Neuronal stem cell (in vitro differentiated cells): ENCODE measurements at regions not wholly inside any gene's neighbourhood (a gene's known extent, or its start where the extent isn't known, plus 50 kb on each side); places are given as distances from the start of the nearest gene placed in this dataset.
A peak's percentile ranks its signal among the peaks of the same experiment; 100 is the strongest.

Source experiments
- DNase-seq: peaks from one replicate; pipeline ENCODE4 v3.0.0-alpha.2; 2013; ENCODE audit warnings: low spot score
- H2AFZ ChIP-seq: one replicate; pipeline ENCODE4 v1.6.1; 2013; ENCODE audit warnings: mild to moderate bottlenecking, low read length, inconsistent platforms
- H2AK5ac ChIP-seq: 2 replicates; pipeline ENCODE4 v1.6.1; 2013; ENCODE audit warnings: low read depth, mild to moderate bottlenecking, inconsistent platforms, low read length, moderate library complexity, mixed read lengths
- H2BK120ac ChIP-seq: 2 replicates; pipeline ENCODE4 v1.6.1; 2013; ENCODE audit warnings: low read depth, mild to moderate bottlenecking, inconsistent platforms, low read length, moderate library complexity, mixed read lengths
- H2BK12ac ChIP-seq: one replicate; pipeline ENCODE4 v1.6.1; 2013; ENCODE audit warnings: low read length, inconsistent platforms
- H2BK15ac ChIP-seq: 2 replicates; pipeline ENCODE4 v1.6.1; 2013; ENCODE audit warnings: mild to moderate bottlenecking, low read length, inconsistent platforms, mixed read lengths
- H2BK5ac ChIP-seq: one replicate; pipeline ENCODE4 v1.6.1; 2013; ENCODE audit warnings: inconsistent platforms, mild to moderate bottlenecking, low read length, moderate library complexity
- H3K14ac ChIP-seq: one replicate; pipeline ENCODE4 v1.6.1; 2013; ENCODE audit warnings: low read length, inconsistent platforms
- H3K18ac ChIP-seq: 2 replicates; pipeline ENCODE4 v1.6.1; 2013; ENCODE audit warnings: low read length, inconsistent platforms
- H3K23ac ChIP-seq: 2 replicates; pipeline ENCODE4 v1.6.1; 2013; ENCODE audit warnings: low read depth, mild to moderate bottlenecking, mixed read lengths, low read length, inconsistent platforms; ENCODE audit not compliant: poor library complexity
- H3K27ac ChIP-seq: replicated peaks from 3 replicates; pipeline ENCODE4 v1.5.1; 2013; ENCODE audit warnings: low read length, inconsistent platforms
- H3K27me3 ChIP-seq, 3 experiments: 2 replicates each; pipeline ENCODE4 v1.6.1; 2013; ENCODE audit warnings: low read length in 3 of 3, mild to moderate bottlenecking in 2 of 3, inconsistent platforms in 1 of 3, low read depth in 1 of 3, mixed read lengths in 1 of 3, moderate library complexity in 1 of 3; ENCODE audit not compliant: control insufficient read depth in 3 of 3, insufficient read depth in 3 of 3
- H3K36me3 ChIP-seq, 2 donors: replicated peaks in 1 of 2; 2 replicates each; pipeline ENCODE4 v1.6.1; 2013; ENCODE audit warnings: low read length in 2 of 2; ENCODE audit not compliant: control insufficient read depth in 2 of 2, insufficient read depth in 2 of 2
- H3K4ac ChIP-seq: 2 replicates; pipeline ENCODE4 v1.6.1; 2013; ENCODE audit warnings: inconsistent platforms, mild to moderate bottlenecking, low read length, moderate library complexity
- H3K4me1 ChIP-seq, 2 donors: 1 replicate in 1 of 2; 2 replicates in 1 of 2; pipeline ENCODE4 v1.6.1; 2013; ENCODE audit warnings: low read length in 2 of 2, low read depth in 1 of 2; ENCODE audit not compliant: control insufficient read depth in 2 of 2, insufficient read depth in 1 of 2
- H3K4me2 ChIP-seq: one replicate; pipeline ENCODE4 v1.6.1; 2013; ENCODE audit warnings: mild to moderate bottlenecking, low read length, inconsistent platforms; ENCODE audit not compliant: insufficient read depth, poor library complexity, severe bottlenecking
- H3K4me3 ChIP-seq, 2 donors: 2 replicates each; pipeline ENCODE4 v1.5.1; 2013; ENCODE audit warnings: low read length in 2 of 2, mild to moderate bottlenecking in 2 of 2, inconsistent platforms in 1 of 2, moderate library complexity in 1 of 2
- H3K79me1 ChIP-seq: one replicate; pipeline ENCODE4 v1.6.1; 2013; ENCODE audit warnings: low read depth, mild to moderate bottlenecking, inconsistent platforms, low read length, moderate library complexity
- H3K9ac ChIP-seq: one replicate; pipeline ENCODE4 v1.6.1; 2013; ENCODE audit warnings: mild to moderate bottlenecking, low read depth, low read length, inconsistent platforms; ENCODE audit not compliant: poor library complexity
- H3K9me3 ChIP-seq, 2 donors: replicated peaks in 1 of 2; 2 replicates each; pipeline versions ENCODE3 to v1.6.1; 2013; ENCODE audit warnings: low read length in 2 of 2, mild to moderate bottlenecking in 2 of 2, inconsistent platforms in 1 of 2, low read depth in 1 of 2, mixed read lengths in 1 of 2, moderate library complexity in 1 of 2; ENCODE audit not compliant: control insufficient read depth in 2 of 2, insufficient read depth in 1 of 2
- H4K8ac ChIP-seq: one replicate; pipeline ENCODE4 v1.6.1; 2013; ENCODE audit warnings: low read depth, mild to moderate bottlenecking, inconsistent platforms, low read length, moderate library complexity
- H4K91ac ChIP-seq: one replicate; pipeline ENCODE4 v1.6.1; 2013; ENCODE audit warnings: low read length, low read depth, mild to moderate bottlenecking, inconsistent platforms; ENCODE audit not compliant: poor library complexity
- WGBS, 2 donors: extraction: QIAGEN DNeasy Blood & Tissue Kit; methylation state at CpG; one replicate each; pipeline ENCODE4 v1.1.7; 2013; ENCODE audit warnings: missing lambda C conversion rate in 2 of 2, mixed read lengths in 1 of 2; ENCODE audit not compliant: insufficient read length in 2 of 2, insufficient replicate concordance in 1 of 2; ENCODE audit errors: extremely low coverage in 2 of 2; 5-methylcytosine and 5-hydroxymethylcytosine counted together

DNA sequence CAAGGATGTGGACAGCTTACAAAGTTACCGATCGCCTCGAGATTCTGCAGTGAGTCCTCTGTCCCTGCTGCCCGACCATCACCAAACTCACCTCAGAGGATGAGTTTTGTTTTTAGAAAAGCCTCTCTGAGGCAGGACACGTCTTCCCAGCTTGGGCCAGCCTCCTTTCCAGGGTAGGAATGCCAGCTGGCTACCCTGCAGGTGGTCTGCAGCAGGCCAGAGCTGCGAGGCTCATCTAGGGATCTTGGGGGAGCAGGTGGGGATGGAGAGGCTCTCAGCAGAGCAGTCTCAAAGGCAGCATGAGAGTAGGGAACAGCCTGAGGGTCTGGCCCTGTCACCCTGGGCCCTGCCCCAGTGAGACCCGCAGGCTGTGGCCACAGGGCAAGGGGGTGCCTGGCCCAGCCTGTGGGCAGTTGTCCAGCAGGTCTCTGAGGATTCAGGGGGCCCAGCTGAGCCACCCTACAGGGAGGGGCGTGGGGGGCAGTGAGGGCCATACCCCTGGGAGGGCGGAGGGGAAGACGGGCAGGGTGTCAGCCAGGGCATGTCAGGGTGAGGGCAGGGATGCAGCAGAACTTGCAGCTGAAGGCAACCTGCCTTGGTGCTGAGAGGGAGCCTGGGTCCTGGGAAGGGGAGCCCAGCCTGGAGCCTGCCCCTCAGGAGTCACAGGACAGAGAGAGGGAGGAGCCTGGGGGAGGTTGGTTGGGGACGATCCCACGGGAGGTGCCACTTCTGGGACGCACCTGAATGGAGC is 57.3 kb upstream of the TPM4 start:
- Histone ChIP-seq H3K27ac (no peak overlapping the region), H3K79me1 (peaks cover 2% of the 10 kb centered on the region), H3K9me3 (peaks cover 0 to 15% of the 10 kb centered on the region in 2 donors), H3K4me3 (no peak overlapping the region), H3K4me1 (no peaks in the 10 kb centered on the region), H3K27me3 (peaks cover 0 to 15% (median 0%) of the 10 kb centered on the region in 3 experiments), H3K14ac (no peak overlapping the region), H2AFZ (no peak overlapping the region), H3K23ac (no peak overlapping the region), H3K9ac (peak overlapping the region; percentile 12), H4K91ac (peak overlapping the region; percentile 53), H2BK15ac (no peak overlapping the region), H3K4ac (no peak overlapping the region), H3K4me2 (no peak overlapping the region), H2AK5ac (no peak overlapping the region), H2BK12ac (no peak overlapping the region), H2BK5ac (no peak overlapping the region), H3K36me3 (no peaks in the 10 kb centered on the region), H4K8ac (no peak overlapping the region), H3K18ac (peak overlapping the region; percentile 28), H2BK120ac (no peak overlapping the region)
- WGBS, 2 donors = no CpG with 5 or more reads among the region's 13 CpGs
- no peak for DNase-seq

DNA sequence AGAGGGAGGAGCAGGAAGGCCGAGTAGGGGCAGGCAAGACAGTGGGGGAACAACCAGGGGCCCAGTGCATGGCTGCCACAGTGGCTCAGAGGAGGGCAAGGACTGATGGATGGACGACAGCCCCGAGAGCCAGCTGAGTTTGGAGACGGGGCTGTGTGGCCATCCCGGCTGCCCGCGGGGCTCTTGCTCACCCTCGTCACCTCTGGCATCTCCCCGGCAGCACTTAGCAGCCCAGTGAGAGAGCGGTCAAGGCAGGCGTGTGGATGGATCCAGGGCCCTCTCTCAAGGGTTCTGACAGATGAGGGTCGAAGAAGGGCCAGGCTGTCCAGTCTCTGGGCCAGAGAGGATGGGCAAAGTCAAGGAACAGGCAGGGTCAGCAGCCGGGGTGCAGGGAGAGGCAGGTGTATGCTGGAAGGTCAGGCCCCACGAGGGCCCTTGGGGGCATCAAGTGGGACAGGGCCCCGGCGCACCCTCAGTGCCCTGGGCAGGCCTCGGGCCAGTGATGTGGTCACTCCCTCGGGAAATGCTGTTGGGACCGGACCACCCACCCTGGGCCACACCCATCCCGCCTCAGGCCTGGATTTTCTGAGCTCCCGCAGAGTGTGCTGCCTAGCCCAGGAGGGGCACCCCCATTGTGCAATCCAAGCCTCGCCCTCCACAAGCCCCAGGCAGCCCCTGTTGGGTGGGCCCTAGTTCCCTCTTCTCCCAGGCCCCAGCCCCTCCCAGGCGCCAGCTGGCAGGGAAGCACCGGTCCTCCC is 56.4 kb upstream of the TPM4 start:
- Histone ChIP-seq H3K4me1 (no peaks in the 10 kb centered on the region), H3K27me3 (peaks cover 0 to 20% (median 0%) of the 10 kb centered on the region in 3 experiments), H3K14ac (no peak overlapping the region), H3K4ac (no peak overlapping the region), H4K8ac (no peak overlapping the region), H4K91ac (no peak overlapping the region), H2AFZ (no peak overlapping the region), H2BK12ac (no peak overlapping the region), H3K23ac (peak overlapping the region; percentile 31), H3K4me2 (no peak overlapping the region), H3K9me3 (peaks cover 0 to 15% of the 10 kb centered on the region in 2 donors), H3K18ac (no peak overlapping the region), H3K4me3 (no peak overlapping the region), H2BK15ac (no peak overlapping the region), H3K79me1 (peaks cover 2% of the 10 kb centered on the region), H3K9ac (no peak overlapping the region), H3K27ac (no peak overlapping the region), H2BK120ac (no peak overlapping the region), H2BK5ac (no peak overlapping the region), H2AK5ac (no peak overlapping the region), H3K36me3 (no peaks in the 10 kb centered on the region)
- WGBS, 2 donors = no CpG with 5 or more reads among the region's 24 CpGs
- no peak for DNase-seq

GRCh38 chr19:16021796-16022195 is 54.5 kb upstream of the TPM4 start:
- Histone ChIP-seq H3K27me3 (peaks cover 0 to 37% (median 0%) of the 10 kb centered on the region in 3 experiments), H2BK120ac (no peak overlapping the region), H4K91ac (no peak overlapping the region), H2BK15ac (no peak overlapping the region), H3K4me3 (no peak overlapping the region), H3K36me3 (no peaks in the 10 kb centered on the region), H3K9me3 (peaks cover 0 to 9% of the 10 kb centered on the region in 2 donors), H3K4me2 (no peak overlapping the region), H3K4ac (no peak overlapping the region), H3K4me1 (no peaks in the 10 kb centered on the region), H3K14ac (no peak overlapping the region), H2AFZ (no peak overlapping the region), H3K9ac (no peak overlapping the region), H3K27ac (no peak overlapping the region), H2AK5ac (no peak overlapping the region), H4K8ac (no peak overlapping the region), H3K79me1 (no peaks in the 10 kb centered on the region), H2BK5ac (no peak overlapping the region), H2BK12ac (no peak overlapping the region), H3K18ac (no peak overlapping the region), H3K23ac (no peak overlapping the region)
- no CpG with 5 or more reads among the region's 8 CpGs for WGBS, 2 donors
- DNase-seq = no peak

DNA sequence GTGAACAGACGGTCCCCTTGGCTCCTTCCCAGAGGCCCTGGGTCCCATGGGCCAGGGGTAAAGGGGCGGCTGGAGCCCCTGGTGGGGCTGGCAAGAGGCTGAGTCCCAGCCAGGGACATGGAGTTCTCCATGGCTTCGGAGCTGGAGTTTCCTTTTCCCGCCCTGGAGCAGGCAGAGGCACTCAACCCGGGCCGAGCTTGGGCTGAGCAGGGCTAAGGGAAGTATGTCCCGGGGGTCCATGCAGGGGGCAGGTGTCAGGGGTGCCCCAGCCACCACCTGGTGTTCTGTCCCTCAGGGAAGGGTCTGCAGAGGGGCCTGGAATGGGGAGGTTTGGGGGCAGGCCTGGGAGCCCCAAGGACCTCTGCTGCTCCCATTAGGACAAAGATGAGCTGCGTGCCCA is 54.0 kb upstream of the TPM4 start:
- DNase-seq = no peak
- Histone ChIP-seq H2BK15ac (no peak overlapping the region), H3K9me3 (peaks cover 0 to 7% of the 10 kb centered on the region in 2 donors), H3K4ac (no peak overlapping the region), H4K8ac (no peak overlapping the region), H3K18ac (peak overlapping the region; percentile 17), H2AK5ac (no peak overlapping the region), H3K36me3 (no peaks in the 10 kb centered on the region), H3K4me3 (no peak overlapping the region), H2BK12ac (no peak overlapping the region), H3K9ac (no peak overlapping the region), H3K14ac (no peak overlapping the region), H3K4me1 (no peaks in the 10 kb centered on the region), H3K27me3 (peaks cover 0 to 42% (median 0%) of the 10 kb centered on the region in 3 experiments), H3K27ac (no peak overlapping the region), H2BK120ac (no peak overlapping the region), H3K23ac (no peak overlapping the region), H4K91ac (no peak overlapping the region), H3K4me2 (no peak overlapping the region), H2BK5ac (no peak overlapping the region), H2AFZ (no peak overlapping the region), H3K79me1 (no peaks in the 10 kb centered on the region)
- WGBS, 2 donors = no CpG with 5 or more reads among the region's 8 CpGs
